Effector memory CD4-positive, alpha-beta T cell (primary cell): ENCODE measurements at regions not wholly inside any gene's neighbourhood (a gene's known extent, or its start where the extent isn't known, plus 50 kb on each side); places are given as distances from the start of the nearest gene placed in this dataset.

Experiments
- DNase-seq, 3 donors: peaks; one replicate each; pipeline ENCODE4 v3.0.0-alpha.2; 2020
- H3K27ac ChIP-seq: 2 replicates; pipeline ENCODE4 v1.7.0; 2013; ENCODE audit warnings: mild to moderate bottlenecking, low read length, moderate library complexity; ENCODE audit not compliant: insufficient read depth, poor library complexity, severe bottlenecking
- H3K27me3 ChIP-seq: replicated peaks from 2 replicates; pipeline ENCODE4 v1.7.0; 2013; ENCODE audit warnings: mild to moderate bottlenecking, low read length; ENCODE audit not compliant: insufficient read depth, control insufficient read depth, poor library complexity, severe bottlenecking
- H3K36me3 ChIP-seq: 2 replicates; pipeline ENCODE4 v1.7.0; 2013; ENCODE audit warnings: mild to moderate bottlenecking, low read length, moderate library complexity; ENCODE audit not compliant: control insufficient read depth, insufficient read depth
- H3K4me1 ChIP-seq: 2 replicates; pipeline ENCODE4 v1.7.0; 2013; ENCODE audit warnings: low read length, mild to moderate bottlenecking; ENCODE audit not compliant: control insufficient read depth, insufficient read depth, poor library complexity, severe bottlenecking
- H3K4me3 ChIP-seq: 2 replicates; pipeline ENCODE4 v1.7.0; 2013; ENCODE audit warnings: low read length, low read depth, mild to moderate bottlenecking; ENCODE audit not compliant: insufficient read depth, poor library complexity, severe bottlenecking
- H3K9me3 ChIP-seq: 2 replicates; pipeline ENCODE4 v1.7.0; 2013; ENCODE audit warnings: mild to moderate bottlenecking, low read length, moderate library complexity; ENCODE audit not compliant: control insufficient read depth

DNA sequence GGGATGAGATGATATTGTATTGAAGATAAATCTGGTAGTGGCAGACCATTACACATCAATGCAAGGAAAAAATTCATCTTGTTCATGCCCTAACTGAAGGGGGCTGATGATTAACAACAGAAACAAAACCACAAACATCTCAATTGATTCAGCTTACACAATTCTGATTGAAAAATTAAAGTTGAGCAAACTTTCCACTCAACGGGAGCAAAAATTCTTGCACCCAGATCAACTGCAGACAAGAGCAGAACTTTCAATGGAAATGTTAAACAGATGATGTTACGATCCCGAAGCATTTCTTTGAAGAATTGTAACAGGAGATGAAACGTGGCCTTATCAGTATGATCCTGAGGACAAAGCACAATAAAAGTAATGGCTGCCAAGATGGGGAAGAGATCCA lies 172.4 kb upstream of the SOX5 start:
- H3K27ac ChIP-seq, result no peak overlapping the region
- H3K4me1 ChIP-seq, result no peaks in the 10 kb centered on the region
- H3K36me3 ChIP-seq, result no peaks in the 10 kb centered on the region
- no peaks in the 10 kb centered on the region for H3K27me3 ChIP-seq
- DNase-seq, result no peak
- H3K4me3 ChIP-seq, result no peak overlapping the region
- no peaks in the 10 kb centered on the region for H3K9me3 ChIP-seq

DNA sequence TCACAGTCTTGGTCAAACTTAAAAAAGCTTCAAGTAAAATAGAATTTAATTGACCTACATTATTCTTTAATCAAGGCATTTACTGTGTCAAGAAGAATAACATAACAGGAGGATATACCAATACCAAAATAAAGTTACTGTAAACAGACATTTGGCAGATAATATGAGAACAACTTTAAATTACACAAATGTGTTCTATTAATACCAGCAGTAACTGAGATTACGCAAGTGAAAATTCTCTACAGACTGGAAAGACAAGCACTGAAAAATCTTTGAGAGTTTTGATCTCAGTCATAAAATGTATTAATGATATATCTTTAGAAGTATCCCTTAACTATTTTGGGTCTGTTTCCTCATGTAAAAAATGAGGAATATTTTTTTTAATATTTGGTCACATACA lies 169.2 kb upstream of the SOX5 start:
- Histone ChIP-seq H3K27ac (no peak overlapping the region), H3K4me3 (no peak overlapping the region), H3K4me1 (no peaks in the 10 kb centered on the region), H3K36me3 (no peaks in the 10 kb centered on the region), H3K27me3 (no peaks in the 10 kb centered on the region), H3K9me3 (no peaks in the 10 kb centered on the region)
- no peak for DNase-seq

DNA sequence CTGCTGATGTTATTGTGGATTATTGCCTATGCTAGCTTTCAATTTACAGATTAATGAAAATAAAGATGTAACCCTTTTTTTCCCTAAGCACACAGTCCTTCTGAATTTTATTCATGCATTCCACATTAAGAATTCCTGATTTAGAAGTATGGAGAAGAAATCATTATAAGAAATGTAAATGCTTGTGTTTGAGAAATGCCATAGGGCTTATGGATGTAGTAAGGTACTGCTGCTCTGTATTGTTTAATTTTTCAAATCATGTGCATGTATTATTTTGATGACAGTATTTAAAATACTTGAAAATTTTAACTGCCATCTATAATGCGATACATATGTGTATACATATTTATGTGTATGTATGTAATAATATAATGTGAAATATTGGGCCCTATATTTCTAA lies 167.1 kb upstream of the SOX5 start:
- H3K27me3 ChIP-seq, result no peaks in the 10 kb centered on the region
- H3K27ac ChIP-seq, result no peak overlapping the region
- H3K4me1 ChIP-seq, result no peaks in the 10 kb centered on the region
- no peak for DNase-seq
- no peaks in the 10 kb centered on the region for H3K9me3 ChIP-seq
- H3K4me3 ChIP-seq, result no peak overlapping the region
- H3K36me3 ChIP-seq, result no peaks in the 10 kb centered on the region

DNA sequence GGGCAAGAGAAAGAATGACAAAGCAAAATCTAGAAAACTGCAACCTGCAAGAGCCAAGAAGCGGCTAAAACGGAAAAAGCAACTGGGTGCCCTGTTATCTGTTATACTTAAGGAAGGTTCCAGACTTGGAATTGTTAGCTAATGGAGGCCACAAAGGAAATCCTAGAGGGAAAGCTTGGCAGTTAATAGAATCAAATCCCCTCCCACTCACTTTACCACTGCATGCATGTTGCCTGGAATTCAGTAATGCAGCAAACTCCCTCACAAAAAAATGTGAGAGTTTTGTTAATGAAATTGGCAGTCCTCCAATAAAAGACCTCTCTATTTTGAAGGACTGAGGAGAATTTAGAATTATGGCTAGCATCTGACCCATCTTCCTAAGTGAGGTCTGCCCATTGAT lies 164.2 kb upstream of the SOX5 start:
- Histone ChIP-seq H3K27ac (no peak overlapping the region), H3K9me3 (no peaks in the 10 kb centered on the region), H3K4me3 (no peak overlapping the region), H3K4me1 (no peaks in the 10 kb centered on the region), H3K36me3 (no peaks in the 10 kb centered on the region), H3K27me3 (no peaks in the 10 kb centered on the region)
- no peak for DNase-seq

DNA sequence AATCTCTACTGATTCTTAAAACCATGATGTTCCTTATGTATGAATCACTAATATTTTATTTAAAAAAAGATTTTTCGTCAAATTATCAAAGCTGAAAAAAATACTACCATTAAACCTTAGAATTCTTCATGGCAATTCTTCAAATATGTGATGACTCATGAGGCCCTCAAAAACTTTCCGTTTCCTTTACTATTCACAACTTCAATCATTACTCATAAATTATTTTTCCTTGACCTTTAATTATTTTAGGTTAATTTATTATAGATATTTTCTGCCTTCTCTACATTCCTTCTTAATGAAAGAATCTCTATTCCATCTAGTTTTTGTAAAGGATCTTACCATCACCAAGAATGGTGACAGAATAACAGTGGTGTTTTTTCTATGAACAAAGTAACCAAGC lies 162.1 kb upstream of the SOX5 start:
- no peaks in the 10 kb centered on the region for H3K27me3 ChIP-seq
- no peaks in the 10 kb centered on the region for H3K9me3 ChIP-seq
- no peaks in the 10 kb centered on the region for H3K4me1 ChIP-seq
- H3K27ac ChIP-seq, result no peak overlapping the region
- no peak for DNase-seq
- no peak overlapping the region for H3K4me3 ChIP-seq
- H3K36me3 ChIP-seq, result no peaks in the 10 kb centered on the region

DNA sequence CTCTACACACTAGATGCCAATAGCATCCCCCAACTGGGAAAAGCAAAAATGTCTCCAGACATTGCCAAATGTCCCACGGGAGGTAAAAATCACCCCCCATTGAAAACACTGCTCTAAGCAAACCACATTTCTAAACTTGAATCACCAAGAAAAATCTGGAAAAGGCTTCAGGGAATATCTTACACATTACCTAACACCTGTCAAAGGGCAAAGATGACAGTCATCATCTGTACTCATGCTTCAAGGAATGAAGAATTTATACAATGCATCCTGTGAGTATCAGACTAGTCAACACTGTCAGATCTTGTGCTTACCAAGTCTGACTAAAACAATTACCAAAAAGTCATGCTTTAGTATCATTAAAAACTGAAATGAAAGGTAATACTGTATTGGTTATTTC lies 161.6 kb upstream of the SOX5 start:
- Histone ChIP-seq H3K27ac (no peak overlapping the region), H3K27me3 (no peaks in the 10 kb centered on the region), H3K36me3 (no peaks in the 10 kb centered on the region), H3K4me1 (no peaks in the 10 kb centered on the region), H3K9me3 (no peaks in the 10 kb centered on the region), H3K4me3 (no peak overlapping the region)
- DNase-seq, result no peak

DNA sequence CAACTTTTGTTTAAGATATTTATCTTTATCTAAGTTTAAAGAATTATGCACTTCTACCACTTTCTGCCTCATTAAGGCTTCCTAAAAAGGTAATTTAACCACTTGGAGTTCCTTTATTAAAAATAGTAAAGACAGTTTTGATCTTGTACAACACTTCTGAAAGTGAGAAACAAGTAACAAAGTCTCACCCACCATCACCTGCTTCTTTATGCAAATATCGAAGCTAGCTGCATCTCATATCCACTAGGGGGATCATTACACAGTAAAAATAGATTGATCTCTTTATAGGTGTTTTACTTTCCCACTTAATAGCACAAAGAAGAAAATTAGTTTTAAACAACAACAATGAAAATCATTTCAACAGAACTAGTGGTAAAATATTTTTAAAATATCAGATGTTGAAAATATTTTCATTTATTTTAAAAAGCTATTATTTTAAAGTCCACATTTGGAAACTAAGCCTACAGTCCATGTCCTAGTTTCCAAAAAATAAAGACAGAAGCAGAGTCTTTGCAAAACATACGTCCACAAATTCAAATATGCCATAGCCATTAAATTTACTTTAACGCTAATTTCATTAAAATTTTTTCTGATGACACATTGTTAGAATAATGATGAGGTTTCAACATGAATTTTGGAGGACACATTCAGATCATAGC lies 160.0 kb upstream of the SOX5 start:
- Histone ChIP-seq H3K4me3 (no peak overlapping the region), H3K9me3 (no peaks in the 10 kb centered on the region), H3K27ac (no peak overlapping the region), H3K27me3 (no peaks in the 10 kb centered on the region), H3K36me3 (no peaks in the 10 kb centered on the region), H3K4me1 (no peaks in the 10 kb centered on the region)
- DNase-seq, result no peak

DNA sequence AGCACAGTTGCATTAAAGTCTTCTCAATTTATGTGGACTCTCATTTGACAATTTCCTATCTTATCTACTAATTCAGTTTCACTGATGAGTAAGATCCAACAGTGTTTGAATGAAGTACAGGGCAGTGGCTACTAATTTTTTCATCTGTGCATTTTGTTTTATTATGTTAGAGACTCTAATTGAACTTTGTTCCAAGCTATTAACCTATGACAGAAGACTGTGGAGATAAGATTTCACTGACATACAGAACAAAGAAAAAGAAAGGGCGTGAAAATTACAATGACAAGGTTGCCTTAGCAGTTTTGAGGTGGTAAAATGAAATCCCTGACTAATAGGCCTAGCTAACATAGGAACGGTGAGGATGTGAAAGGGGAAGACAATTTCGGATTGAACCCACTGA lies 153.2 kb upstream of the SOX5 start:
- Histone ChIP-seq H3K4me3 (no peak overlapping the region), H3K27ac (no peak overlapping the region), H3K9me3 (no peaks in the 10 kb centered on the region), H3K27me3 (no peaks in the 10 kb centered on the region), H3K4me1 (no peaks in the 10 kb centered on the region), H3K36me3 (no peaks in the 10 kb centered on the region)
- no peak for DNase-seq

DNA sequence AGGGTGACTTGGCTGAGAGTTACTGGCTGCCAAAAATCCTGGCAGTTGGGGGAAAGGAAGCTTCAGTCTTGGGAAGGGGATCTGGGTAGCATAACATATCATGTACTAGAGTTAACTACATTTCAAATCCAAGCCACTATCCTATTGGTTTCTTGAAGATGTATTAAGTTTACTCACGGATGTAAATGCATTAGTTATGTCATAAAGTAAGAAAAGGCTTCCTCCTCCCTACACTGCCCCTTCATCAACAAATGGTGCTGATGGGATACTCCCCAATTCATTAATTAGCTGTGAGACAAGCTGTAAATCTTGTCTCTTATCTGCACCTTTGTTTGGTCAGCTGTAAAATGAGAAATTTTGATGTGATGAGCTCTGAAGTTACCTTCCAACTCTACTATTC lies 150.1 kb upstream of the SOX5 start:
- Histone ChIP-seq H3K27ac (no peak overlapping the region), H3K27me3 (no peaks in the 10 kb centered on the region)
- no peak for DNase-seq

DNA sequence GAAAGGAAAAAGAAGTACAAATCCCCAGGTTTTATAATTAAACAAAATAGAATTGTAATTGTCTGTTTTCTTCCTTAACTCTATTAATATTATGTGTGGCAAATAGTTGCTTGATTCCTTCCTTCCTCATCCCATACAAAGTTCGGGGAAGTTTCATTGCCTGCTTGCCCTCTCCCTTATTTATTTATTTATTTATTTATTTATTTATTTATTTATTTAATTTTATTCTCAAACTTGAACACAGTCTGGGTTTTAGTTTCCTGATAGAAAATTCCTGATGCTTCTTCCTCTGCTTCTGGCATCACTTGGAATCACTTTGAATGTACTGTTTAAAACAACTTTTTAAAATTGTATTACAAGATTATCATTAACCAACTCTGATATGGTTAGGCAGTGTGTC lies 145.8 kb upstream of the SOX5 start:
- Histone ChIP-seq H3K27ac (no peak overlapping the region), H3K27me3 (no peaks in the 10 kb centered on the region), H3K4me1 (no peaks in the 10 kb centered on the region), H3K36me3 (no peaks in the 10 kb centered on the region), H3K4me3 (no peak overlapping the region), H3K9me3 (no peaks in the 10 kb centered on the region)
- DNase-seq, result no peak

More for the DNA sequence above, 150.1 kb upstream of the SOX5 start:
- Histone ChIP-seq H3K4me3 (no peak overlapping the region), H3K9me3 (no peaks in the 10 kb centered on the region), H3K4me1 (no peaks in the 10 kb centered on the region), H3K36me3 (no peaks in the 10 kb centered on the region)

DNA sequence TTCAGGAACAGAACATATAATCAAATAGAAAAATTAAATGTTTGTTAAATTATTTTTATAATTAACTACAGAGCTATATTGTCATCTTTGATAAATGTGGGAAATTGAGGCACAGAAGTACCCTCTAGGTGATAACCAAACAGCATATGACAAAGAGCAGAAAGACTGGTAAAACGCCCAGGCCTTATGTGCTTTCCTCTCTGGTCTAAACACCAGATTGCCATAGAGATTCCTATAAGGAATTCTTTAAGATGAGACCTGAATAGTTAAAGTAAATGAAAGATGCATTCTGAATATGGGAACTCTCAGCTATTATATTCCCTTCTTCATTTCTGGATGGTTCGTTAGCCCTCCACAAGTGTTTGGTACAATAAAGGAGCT lies 140.0 kb upstream of the SOX5 start:
- Histone ChIP-seq H3K27ac (no peak overlapping the region), H3K9me3 (no peaks in the 10 kb centered on the region), H3K27me3 (no peaks in the 10 kb centered on the region), H3K4me1 (no peaks in the 10 kb centered on the region), H3K36me3 (no peaks in the 10 kb centered on the region), H3K4me3 (no peak overlapping the region)
- DNase-seq, result no peak
